Endodermal cell (in vitro differentiated cells): ENCODE measurements at regions not wholly inside any gene's neighbourhood (a gene's known extent, or its start where the extent isn't known, plus 50 kb on each side); places are given as distances from the start of the nearest gene placed in this dataset.

Source experiments
- DNase-seq: peaks from one replicate; pipeline ENCODE4 v3.0.0-alpha.2; 2017
- H3K27ac ChIP-seq: 2 replicates; pipeline ENCODE4 v1.5.1; 2013; ENCODE audit warnings: mild to moderate bottlenecking, low read depth, low read length, moderate library complexity
- H3K27me3 ChIP-seq: 2 replicates; pipeline ENCODE4 v1.6.1; 2013; ENCODE audit warnings: mild to moderate bottlenecking, low read length, moderate library complexity; ENCODE audit not compliant: insufficient read depth, control insufficient read depth, poor library complexity, severe bottlenecking
- H3K36me3 ChIP-seq: 2 replicates; pipeline ENCODE4 v1.7.0; 2013; ENCODE audit warnings: mild to moderate bottlenecking, low read length, moderate library complexity; ENCODE audit not compliant: control insufficient read depth, insufficient read depth
- H3K4me1 ChIP-seq: one replicate; pipeline ENCODE4 v1.7.0; 2013; ENCODE audit warnings: low read length; ENCODE audit not compliant: control insufficient read depth, insufficient read depth
- H3K4me3 ChIP-seq: 2 replicates; pipeline ENCODE4 v1.5.1; 2013; ENCODE audit warnings: mild to moderate bottlenecking, low read length, moderate library complexity
- H3K9ac ChIP-seq: 2 replicates; pipeline ENCODE4 v1.6.1; 2013; ENCODE audit warnings: mild to moderate bottlenecking, low read length, moderate library complexity; ENCODE audit not compliant: poor library complexity, severe bottlenecking; ENCODE audit errors: extremely low read depth
- H3K9me3 ChIP-seq: 2 replicates; pipeline ENCODE4 v1.6.1; 2013; ENCODE audit warnings: mild to moderate bottlenecking, low read length, moderate library complexity; ENCODE audit not compliant: control insufficient read depth
- H3K27ac Mint-ChIP-seq: 2 replicates; pipeline ENCODE4 v1.8.0; 2020; ENCODE audit warnings: mixed read lengths
- H3K27me3 Mint-ChIP-seq: 2 replicates; pipeline ENCODE4 v1.8.0; 2021; ENCODE audit warnings: mild to moderate bottlenecking, mixed read lengths; ENCODE audit not compliant: insufficient read depth
- H3K36me3 Mint-ChIP-seq: 2 replicates; pipeline ENCODE4 v1.8.0; 2020; ENCODE audit warnings: low read depth, mixed read lengths
- H3K4me1 Mint-ChIP-seq: 2 replicates; pipeline ENCODE4 v1.8.0; 2020; ENCODE audit warnings: mixed read lengths
- H3K4me3 Mint-ChIP-seq: 2 replicates; pipeline ENCODE4 v1.8.0; 2020; ENCODE audit warnings: mild to moderate bottlenecking, moderate library complexity, mixed read lengths
- H3K9me3 Mint-ChIP-seq: 2 replicates; pipeline ENCODE4 v1.8.0; 2020; ENCODE audit warnings: mild to moderate bottlenecking, mixed read lengths
- WGBS, 2 experiments: methylation state at CpG; one replicate each; pipeline versions ENCODE4 v1.1.5 to v1.1.7; 2013; ENCODE audit warnings: missing lambda C conversion rate in 2 of 2, mixed read lengths in 1 of 2; ENCODE audit not compliant: insufficient coverage in 1 of 2, insufficient read length in 1 of 2; 5-methylcytosine and 5-hydroxymethylcytosine counted together
- TF ChIP-seq, protein P1 (sequence below): fragments of 200-600 bp; sonication (generic); conservative IDR thresholded peaks from 2 replicates; pipeline ENCODE4 v1.5.0; 2021; ENCODE audit warnings: antibody characterized with exemption, mild to moderate bottlenecking

DNA sequence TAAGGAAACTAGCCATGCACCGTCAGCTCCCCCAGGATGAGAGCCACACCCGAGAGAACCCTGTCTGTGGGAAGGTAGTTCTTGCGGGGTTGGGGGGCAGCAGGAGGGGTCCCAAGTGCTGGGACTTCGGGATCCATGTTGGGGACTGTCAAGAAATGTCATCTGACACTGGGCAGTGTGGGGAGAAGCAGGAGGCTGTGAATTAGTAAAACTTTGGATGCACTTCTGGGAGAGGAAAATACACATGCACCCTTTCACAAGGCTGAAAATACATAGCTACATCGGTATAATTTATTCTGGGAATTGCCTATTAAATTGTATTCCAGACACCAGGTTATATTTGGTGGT is 109.6 kb upstream of the RPS23 start:
- no peaks in the 10 kb centered on the region for H3K9me3 Mint-ChIP-seq
- no peak overlapping the region for H3K27ac Mint-ChIP-seq
- Histone ChIP-seq H3K36me3 (no peaks in the 10 kb centered on the region), H3K4me3 (no peak overlapping the region), H3K9ac (no peak overlapping the region), H3K9me3 (no peaks in the 10 kb centered on the region), H3K27ac (no peak overlapping the region), H3K4me1 (peaks cover 10% of the 10 kb centered on the region), H3K27me3 (no peaks in the 10 kb centered on the region)
- WGBS, 2 experiments = 83 to 92% methylated on average over 2 to 5 of the region's 5 CpGs
- TF ChIP-seq, protein P1, sequence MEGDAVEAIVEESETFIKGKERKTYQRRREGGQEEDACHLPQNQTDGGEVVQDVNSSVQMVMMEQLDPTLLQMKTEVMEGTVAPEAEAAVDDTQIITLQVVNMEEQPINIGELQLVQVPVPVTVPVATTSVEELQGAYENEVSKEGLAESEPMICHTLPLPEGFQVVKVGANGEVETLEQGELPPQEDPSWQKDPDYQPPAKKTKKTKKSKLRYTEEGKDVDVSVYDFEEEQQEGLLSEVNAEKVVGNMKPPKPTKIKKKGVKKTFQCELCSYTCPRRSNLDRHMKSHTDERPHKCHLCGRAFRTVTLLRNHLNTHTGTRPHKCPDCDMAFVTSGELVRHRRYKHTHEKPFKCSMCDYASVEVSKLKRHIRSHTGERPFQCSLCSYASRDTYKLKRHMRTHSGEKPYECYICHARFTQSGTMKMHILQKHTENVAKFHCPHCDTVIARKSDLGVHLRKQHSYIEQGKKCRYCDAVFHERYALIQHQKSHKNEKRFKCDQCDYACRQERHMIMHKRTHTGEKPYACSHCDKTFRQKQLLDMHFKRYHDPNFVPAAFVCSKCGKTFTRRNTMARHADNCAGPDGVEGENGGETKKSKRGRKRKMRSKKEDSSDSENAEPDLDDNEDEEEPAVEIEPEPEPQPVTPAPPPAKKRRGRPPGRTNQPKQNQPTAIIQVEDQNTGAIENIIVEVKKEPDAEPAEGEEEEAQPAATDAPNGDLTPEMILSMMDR = no peak
- peak overlapping the region; percentile 25 for H3K4me3 Mint-ChIP-seq
- no peaks in the 10 kb centered on the region for H3K36me3 Mint-ChIP-seq
- peaks cover 34% of the 10 kb centered on the region for H3K4me1 Mint-ChIP-seq
- peaks cover 26% of the 10 kb centered on the region for H3K27me3 Mint-ChIP-seq
- no peak for DNase-seq

DNA sequence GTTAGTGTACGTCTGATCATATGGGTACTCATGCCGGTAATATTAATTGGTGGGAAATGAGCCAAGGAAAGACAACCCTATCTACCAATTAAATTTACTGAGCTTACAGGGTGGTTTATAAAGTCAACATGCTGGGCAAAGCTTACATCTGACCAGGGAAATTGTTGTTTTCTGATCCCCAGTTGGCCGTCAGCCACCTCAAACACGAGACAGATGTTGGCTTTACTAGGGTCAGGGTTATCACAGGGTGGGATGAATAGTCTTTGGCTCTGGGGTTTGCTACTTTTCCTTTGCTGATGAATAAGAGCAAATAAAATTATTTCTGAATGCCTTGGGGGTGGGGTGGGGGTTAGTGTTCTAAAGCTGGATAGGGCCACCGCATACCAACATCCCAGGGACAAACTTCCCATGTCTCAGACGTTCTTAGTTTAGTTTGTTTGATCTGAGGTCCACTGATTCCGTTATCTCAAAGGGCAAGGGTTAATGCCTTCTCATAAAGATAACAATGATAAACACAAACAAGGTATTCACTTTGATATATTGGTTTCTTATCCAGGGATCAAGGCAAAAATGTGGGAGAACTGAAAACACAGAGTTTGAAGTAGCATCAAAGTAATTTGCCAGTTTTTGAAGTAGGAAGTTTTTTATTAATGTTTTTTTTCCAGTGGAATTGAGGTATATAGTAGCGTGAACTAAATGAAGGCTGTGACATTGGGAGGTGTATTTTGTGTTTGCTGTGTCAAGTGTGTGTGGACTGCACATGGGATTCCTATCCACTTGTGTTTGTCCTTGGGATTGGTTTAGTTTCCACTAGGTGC is 109.1 kb upstream of the RPS23 start:
- H3K27me3 Mint-ChIP-seq = peaks cover 26% of the 10 kb centered on the region
- DNase-seq = no peak
- peaks cover 34% of the 10 kb centered on the region for H3K4me1 Mint-ChIP-seq
- no peaks in the 10 kb centered on the region for H3K9me3 ChIP-seq
- no peak overlapping the region for H3K27ac ChIP-seq
- no peak overlapping the region for H3K27ac Mint-ChIP-seq
- no peak overlapping the region for H3K9ac ChIP-seq
- H3K4me1 ChIP-seq = peaks cover 10% of the 10 kb centered on the region
- H3K27me3 ChIP-seq = no peaks in the 10 kb centered on the region
- no peaks in the 10 kb centered on the region for H3K9me3 Mint-ChIP-seq
- 64% methylated on average over 7 of the region's 8 CpGs; no CpG with 5 or more reads in 1 of the 2 experiments for WGBS, 2 experiments
- H3K4me3 ChIP-seq = no peak overlapping the region
- H3K36me3 Mint-ChIP-seq = no peaks in the 10 kb centered on the region
- TF ChIP-seq, protein P1 = no peak
- no peaks in the 10 kb centered on the region for H3K36me3 ChIP-seq
- H3K4me3 Mint-ChIP-seq = peak overlapping the region; percentile 25

DNA sequence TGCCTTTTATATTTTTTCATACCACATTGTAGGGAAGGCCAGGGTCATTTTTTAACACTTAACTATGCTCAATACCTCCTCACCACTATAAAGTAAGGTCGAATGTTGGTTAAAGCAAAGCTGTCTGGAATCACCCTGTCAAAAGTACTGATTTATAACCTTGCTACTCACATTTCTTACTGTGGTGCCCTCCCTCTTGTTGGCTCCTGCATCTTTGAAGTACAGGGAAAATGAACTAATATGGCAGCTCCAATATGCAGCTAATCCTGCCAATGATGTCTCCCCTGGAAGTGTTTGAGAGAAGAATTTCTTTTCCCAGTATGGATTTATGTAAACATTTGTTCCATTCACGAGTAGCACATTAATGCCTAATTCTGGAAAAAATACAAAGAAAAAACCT is 108.4 kb upstream of the RPS23 start:
- TF ChIP-seq, protein P1 = no peak
- Mint-ChIP-seq H3K9me3 (peaks cover 2% of the 10 kb centered on the region), H3K27me3 (peaks cover 26% of the 10 kb centered on the region), H3K4me3 (no peak overlapping the region), H3K4me1 (peaks cover 34% of the 10 kb centered on the region), H3K27ac (no peak overlapping the region), H3K36me3 (no peaks in the 10 kb centered on the region)
- Histone ChIP-seq H3K9me3 (no peaks in the 10 kb centered on the region), H3K9ac (no peak overlapping the region), H3K36me3 (no peaks in the 10 kb centered on the region), H3K4me3 (no peak overlapping the region), H3K4me1 (peaks cover 10% of the 10 kb centered on the region), H3K27ac (no peak overlapping the region), H3K27me3 (no peaks in the 10 kb centered on the region)
- 68 to 89% methylated on average over 2 of the region's 2 CpGs for WGBS, 2 experiments
- DNase-seq = no peak
